HG03520 (cell line): ENCODE measurements at regions not wholly inside any gene's neighbourhood (a gene's known extent, or its start where the extent isn't known, plus 50 kb on each side); places are given as distances from the start of the nearest gene placed in this dataset.
A peak's percentile ranks its signal among the peaks of the same experiment; 100 is the strongest.

Source experiments
- ATAC-seq: cut with Tn5 transposase; IDR thresholded peaks from one replicate; pipeline ENCODE4 v1.9.1; 2021; ENCODE audit warnings: mild to moderate bottlenecking, moderate library complexity; ENCODE audit not compliant: unreplicated experiment

DNA sequence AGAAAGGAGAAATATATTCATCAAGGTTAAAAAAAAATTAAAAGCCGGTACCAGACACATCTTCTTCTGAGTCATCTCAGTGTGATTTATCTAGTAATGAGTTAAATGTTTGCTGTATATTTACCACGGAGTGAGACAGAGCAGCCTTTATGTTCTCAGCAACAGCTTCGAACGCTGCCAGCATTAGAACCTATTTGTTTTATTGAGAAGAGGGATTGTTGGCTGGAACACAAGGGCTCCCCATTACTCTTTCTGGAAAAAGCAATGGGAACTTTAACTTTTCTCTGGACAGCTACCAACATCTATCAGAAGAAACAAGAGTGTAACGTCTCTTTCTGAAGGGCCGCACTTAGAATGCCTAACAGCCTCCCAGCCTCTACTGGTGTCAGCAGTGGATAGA is 105.3 kb upstream of the TAB2 start:
- no peak for ATAC-seq

DNA sequence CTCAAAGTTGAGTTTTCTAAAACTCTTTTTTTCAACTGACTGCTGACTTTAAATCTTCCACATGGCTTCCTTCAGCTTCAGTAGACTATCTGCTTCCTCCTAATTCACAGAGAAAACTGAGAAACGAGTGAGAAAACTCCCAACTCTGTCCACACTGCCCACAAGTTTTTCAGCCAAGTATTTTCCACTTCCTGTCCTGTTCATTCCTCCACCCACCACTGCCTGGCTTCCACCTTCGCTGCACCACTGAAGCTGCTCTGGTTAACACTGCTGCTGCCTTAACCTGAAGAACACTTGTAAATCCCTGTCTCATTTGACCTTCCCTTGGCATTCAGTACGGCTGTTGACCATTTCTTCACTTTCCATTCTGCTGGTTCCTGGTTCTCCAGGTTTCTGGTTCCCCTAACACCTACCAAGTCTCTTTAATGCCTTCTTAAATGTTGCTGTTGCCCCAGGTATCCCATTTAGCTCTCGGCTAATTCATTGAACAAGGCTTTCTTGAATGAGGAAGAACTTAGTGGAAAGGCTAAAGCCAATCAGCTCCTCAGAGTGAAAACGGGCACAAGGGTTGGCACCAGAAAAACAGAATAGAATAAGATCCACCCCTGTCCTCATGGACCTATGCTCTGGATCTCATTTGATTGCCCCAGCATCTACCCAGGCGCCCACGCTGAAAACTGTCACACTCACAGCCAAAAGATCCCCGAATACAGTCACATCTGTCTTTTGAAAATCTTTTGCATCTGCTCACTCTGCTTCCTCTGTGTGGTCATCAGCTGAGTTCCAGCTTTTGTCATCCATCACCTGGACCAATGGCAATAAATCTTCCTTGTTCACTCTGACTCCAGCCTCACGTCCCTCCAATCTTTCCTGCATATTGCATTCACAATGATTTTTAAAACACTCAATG is 104.4 kb upstream of the TAB2 start:
- no peak for ATAC-seq

DNA sequence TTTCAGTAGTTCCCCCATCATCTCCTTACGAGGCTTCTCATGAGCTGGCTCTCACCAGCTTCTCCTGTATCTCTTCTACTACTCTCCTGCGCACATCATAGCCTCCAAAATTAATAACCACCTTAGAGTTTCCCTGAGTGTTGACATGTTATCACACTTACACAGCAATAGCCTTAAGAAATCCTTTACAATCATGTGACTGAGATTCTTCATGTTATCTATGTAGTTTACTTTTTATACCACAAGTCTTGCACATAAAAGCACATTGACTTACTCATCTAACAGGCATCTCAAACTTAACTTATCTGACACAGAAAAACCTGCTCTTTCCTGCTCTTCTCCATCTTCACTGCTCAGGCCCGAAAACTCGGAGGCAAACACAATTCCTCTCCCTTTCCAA is 103.7 kb upstream of the TAB2 start:
- no peak for ATAC-seq

DNA sequence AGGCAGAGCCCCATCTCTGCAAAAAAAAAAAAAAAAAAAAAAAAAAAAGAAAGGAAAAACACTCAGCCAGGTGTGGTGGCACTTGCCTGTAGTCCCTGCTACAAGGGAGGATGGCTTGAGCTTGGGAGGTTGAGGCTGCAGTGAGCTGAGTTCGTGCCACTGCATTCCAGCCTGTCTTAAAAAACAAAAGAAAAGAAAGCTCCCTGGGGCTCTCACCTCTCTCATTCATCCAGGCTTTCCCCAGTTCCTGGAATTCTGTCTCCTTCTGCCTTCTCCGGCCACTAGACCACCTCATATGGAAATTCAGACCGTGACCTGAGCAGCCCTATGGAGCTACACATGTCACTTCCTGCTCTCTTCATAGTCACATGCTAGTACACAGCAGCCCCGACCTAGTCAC is 101.1 kb upstream of the TAB2 start:
- no peak for ATAC-seq

DNA sequence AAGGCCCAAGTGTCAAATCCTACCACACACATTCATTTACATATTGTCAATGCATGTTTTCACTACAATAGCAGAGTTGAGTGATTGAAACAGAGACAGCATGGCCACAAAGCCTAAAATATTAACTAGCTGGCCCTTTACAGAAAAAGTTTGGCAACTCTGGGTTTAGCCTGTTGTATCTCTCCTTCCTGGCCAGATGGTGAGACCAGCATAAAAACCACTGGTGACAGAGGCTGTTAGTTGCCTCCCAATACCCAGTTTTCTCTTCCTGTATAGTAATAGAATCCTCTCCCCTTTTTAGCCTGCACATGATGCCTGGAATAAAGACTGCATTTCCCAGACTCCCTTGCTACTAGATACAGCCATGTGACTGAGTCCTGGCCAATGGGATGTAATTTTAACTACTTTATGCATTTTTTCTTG is 100.0 kb upstream of the TAB2 start:
- ATAC-seq, result peak; percentile 55

DNA sequence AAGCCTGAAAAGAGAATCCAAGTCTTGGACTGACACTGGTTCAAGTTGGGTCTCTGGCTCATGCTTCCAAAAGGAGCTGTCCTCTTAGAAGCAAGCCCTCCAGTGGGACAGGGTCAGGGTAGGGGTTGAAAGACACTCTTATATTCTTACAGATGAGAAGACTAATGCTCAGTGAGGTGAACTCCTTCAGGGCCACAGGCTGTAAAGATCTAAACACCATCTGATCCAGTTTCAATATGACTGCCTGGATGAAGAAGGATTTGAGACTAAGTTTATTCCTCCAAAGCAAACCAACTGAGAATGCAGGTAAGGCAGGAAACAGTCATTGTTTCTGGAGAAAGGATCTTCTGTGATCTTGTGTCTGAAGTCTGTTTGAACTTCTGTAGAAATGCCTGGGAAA is 99.0 kb upstream of the TAB2 start:
- no peak for ATAC-seq

DNA sequence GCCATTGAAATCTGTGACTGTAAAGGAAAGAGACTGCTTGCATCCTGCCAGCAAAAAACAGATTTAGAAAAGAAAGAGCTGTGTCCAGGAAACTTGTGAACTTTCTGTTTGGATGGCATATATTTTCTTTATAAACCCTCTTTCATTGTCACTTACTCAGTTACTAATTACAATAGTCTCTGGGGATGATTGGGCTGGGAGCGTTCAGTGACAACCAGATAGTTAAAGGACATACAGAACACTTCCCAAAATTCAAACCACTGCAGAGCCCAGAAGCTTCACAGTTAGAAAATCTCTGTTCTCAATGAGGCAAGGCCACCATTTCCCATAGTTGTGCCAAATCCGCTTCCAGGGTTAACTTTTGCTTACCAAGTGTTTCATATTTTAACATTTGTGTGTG is 98.6 kb upstream of the TAB2 start:
- no peak for ATAC-seq

DNA sequence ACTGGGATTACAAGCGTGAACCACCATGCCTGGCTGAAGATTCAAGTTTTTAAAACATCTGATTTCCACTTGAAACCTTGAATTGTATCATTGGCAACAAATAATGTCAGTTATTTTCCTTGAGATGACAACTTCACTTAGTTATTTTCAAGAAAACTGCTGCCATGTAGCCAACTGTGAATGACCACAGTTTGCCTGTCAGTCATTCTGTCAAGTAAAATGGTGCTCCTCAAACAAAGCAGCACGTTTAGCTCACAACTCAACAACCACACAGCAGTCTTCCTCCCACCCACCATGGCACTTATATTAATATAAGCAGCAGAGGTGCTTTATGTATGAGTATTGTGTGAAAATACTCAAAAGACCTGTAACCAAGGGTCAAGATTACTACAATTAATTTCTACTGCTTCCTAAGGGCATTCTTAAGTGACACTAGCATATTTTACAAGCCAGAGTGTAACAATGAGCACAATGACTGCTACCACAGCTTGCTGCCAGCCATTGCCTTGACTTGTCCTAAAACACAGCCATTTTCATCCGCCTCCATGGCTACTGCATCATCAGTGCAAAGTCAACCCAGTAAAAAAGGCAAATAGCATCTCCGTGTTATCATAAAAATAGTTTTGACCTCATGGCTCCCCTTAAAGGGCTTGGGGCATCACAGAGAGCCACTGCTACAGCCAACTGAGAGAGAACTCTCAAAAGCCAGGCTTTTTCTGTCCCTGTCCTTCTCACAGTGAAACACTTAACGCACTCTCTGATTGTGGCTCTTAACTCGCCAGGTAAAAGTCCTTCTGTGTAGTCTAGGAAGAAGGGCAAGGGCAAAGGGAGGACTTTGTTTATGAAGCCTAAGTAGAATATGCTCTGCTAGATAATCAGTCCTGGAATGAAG is 96.4 kb upstream of the TAB2 start:
- ATAC-seq, result no peak

DNA sequence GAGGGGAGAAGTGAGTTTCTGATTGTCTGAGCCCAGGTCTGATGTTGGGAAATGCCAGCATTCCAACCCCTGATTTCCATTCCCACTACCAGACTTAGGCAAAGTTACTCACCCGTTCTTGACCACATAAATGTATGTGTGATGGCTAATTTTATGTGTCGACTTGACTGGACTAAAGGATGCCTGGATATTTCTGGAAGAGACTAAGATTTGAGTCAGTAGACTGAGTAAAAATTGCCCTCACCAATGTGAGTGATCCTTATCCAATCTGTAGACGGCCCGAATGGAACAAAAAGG is 95.8 kb upstream of the TAB2 start:
- ATAC-seq, result no peak

DNA sequence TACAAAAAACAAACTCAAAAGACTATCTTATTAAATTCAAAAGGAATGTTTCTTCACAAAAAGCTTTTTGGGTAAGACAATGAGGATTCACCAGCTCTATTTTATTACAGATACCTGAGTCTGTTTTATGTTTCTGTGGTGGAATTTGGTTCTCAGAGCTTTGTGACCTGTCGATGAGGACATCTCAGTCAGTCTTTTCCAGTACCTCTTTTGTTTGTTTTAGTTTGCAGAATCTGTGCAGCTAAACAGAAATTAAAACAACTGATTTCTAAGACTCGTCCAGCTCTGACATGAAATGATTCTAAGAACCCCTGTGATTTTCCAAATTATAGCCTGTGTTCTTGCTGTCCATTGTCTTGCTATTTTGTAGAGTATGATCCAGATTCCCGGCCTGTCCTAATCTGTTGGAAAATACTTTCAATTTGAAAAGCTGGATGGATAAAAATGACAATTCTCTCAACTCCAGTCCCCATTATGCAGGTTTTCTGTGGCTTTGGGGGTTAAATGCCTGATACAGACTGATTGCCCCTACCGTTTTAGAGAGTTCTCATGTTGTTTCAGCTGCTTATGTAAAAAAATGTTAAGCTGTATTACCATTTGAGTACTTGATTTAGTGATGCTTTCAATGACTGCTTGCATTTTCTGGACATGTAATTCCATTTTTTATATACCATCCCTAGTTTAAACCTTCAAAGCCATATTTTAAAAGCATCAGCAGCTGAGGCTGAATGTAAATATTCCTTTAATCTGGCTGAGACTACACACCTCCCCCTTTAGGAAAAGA is 94.2 kb upstream of the TAB2 start:
- ATAC-seq, result no peak

DNA sequence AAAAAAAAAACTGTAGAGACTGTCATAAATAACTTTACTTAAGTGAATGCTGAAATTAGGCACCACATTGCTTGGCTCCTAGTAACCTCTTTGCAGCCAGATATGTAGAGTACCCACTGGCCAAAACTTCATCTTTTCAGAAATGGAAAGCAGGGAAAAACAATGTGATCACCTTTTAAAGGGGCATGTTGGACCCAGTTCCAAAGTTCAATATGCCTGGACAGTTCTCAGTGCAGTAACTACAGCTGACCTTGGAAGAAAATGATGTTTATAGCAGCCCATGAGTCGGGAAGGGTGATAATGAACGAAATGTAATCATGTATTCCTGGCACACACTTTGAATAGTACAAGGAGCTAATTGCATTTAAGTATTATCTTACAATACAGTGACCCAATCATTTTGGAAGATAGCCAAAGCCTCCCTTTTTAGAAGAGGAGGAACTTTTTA is 93.6 kb upstream of the TAB2 start:
- no peak for ATAC-seq

DNA sequence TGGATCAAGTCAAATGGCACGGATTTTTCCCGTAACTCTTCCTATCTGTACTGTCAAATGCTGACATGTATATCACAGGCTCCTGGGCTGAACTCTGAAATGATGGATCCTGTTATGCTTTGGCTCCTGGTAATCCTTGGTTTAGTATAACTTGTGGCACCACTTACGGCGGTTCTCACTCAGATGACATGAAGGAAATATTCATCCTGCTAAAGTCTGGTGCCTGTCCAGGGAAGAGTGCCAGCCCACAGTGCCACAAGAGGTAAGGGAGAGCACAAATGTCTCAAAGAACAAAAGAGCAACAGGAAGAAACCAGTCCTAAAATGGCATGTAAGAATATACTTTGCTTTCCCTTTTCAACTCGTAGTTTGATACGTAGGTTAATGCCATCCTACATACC is 93.1 kb upstream of the TAB2 start:
- ATAC-seq, result no peak

DNA sequence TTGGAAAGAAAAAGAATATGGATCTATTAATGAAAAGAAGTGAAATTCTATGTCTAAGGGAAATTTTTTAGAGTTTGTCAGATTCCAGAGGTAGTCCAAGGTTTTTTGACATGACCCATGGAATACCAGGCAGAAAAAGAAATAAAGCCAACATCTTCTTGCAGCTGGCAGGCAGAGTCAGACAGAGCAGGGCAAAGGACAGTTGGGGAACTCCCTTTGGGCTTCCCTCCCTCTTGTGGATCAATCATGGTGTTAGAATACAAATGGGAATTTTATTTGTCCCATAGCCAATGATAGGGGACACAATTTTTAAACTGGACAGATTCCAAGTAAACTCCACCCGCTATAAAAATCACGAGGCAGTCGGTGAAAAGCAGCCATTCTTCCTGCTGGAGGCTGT is 92.1 kb upstream of the TAB2 start:
- no peak for ATAC-seq

DNA sequence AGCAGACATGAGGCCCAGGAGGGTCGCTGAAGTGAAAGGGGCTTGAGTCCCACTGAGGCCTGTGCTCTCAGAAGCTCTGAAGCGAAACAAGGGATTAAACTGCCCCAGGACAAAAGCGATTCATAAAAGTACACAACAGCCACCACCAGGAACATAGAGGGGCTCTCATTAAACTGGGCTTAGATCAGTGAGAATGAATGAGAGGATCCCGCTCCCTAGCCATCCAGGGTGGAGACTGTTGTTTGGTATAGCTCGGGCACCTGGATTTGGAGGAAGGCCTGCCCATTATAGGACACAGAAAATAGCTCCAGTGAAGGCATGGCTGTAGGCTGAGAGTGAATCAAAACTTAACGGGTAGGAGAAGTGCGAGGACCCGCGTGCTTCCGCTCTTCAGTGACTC is 91.6 kb upstream of the TAB2 start:
- no peak for ATAC-seq

DNA sequence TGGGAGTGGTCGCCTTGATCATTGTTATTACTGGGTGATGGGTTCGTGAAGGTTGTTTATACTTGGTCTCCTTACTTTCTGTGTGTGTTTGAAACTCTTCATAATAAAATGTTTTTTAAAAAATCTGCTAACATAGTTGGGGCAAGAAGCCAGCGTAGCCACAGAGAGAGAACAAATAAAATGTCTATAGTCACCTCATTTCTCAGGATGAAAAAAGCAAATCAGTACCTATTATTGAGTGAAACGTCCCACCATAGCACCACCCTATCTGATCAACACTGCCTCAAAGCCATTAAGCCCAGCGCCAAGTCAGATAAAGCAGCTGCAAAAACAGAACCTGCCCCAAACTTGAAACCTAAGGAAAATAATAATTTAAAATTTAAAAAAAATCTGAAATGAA is 89.7 kb upstream of the TAB2 start:
- ATAC-seq, result no peak

DNA sequence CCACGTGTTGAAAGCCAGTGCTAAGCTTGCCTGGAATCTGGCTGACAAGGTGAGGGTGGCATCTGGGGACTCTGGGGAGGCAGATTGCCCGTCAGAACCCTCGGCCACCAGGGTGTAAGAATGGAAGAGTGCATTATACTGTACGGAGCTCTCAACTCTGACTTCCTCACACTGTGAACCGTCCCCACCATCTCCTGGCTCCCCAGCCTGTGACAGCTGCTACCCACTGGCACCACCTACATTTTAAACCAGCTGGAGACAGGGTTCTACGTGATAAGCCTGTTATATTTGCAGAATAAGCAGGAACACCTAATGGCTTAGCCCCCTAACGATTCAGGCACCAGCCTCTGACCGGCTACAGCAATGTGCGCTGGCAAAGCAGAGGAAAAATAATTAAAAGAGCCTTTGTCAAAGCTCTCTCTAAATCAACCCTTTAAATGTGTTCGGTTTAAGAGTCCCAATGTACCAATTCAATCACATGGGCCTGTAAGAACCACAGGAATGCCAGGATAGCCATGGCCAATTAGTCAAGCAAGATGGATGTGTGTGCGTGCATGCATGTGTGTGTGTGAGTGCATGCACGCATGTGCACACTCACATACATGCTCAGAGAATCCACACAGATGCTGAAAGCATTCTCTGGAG is 89.1 kb upstream of the TAB2 start:
- ATAC-seq, result no peak

DNA sequence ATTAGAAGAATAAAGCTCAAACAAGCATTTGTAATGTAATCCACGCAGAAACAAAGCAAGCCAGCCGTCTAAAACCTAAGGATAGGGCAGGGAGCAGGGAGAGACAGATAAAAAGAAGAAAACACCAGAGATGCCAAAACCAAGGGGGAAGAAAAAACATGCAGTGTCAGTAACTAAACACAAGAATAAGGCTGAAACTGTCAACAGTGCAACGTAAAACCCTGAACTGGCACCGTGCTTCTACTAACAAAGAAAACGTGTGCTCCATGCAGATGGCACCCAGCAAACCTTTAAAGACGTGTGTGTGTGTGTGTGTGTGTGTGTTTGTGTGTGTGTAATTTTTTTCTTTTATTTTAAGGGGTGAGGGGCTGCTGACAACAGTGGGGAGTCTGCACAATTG is 88.4 kb upstream of the TAB2 start:
- no peak for ATAC-seq

DNA sequence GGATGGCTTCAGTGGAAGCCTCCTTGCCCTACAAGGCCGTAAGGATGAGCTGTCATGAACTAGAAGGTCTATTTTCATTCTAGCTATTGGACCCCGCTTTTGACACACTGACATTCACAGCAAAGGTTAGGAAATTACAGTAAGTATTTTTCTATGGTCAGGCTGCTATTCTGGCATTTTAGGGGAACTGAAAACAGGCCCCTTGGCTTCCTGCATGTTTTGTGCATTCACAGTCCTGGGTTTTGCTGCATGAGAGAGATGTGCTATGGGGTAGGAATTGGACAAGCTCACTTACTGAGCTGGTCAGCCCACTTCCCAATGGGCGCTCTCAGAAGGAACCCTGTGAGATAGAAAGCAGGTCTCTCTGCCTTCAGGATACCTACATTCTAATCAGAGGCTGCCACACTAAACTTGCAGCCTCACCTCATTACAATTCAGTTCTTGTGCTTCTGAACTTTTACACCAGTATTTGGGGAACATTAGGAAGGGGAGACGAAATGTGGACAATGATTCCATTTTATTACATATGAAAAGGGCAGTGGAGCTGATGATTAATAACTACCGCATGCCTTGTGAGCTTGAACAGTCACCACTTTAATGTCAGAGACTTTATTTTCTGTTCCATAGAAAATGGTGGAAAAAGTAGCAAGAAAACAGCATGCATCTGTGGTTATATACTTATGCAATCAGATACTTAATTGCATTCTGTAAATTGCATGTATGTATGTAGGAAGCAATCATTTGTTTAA is 86.6 kb upstream of the TAB2 start:
- ATAC-seq, result no peak

DNA sequence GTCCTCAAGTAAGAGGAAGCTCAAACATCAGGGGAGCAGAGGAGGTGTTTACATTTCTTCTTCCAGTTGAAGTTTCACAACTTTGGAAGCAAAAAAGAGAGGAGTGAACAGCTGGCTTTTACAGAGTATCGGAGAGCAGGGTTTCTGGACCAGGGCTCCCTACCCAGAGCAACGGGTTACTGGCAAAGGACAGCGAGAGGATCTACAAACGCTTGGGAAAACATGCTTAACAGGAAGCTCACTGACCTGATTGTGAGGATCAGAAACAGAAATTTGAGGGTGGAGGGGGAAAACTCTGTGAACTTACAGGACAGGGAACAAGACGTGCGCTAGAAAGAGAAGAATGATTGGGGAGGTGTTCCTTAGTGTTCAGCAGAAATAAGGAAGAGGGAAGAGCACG is 85.7 kb upstream of the TAB2 start:
- ATAC-seq, result no peak

DNA sequence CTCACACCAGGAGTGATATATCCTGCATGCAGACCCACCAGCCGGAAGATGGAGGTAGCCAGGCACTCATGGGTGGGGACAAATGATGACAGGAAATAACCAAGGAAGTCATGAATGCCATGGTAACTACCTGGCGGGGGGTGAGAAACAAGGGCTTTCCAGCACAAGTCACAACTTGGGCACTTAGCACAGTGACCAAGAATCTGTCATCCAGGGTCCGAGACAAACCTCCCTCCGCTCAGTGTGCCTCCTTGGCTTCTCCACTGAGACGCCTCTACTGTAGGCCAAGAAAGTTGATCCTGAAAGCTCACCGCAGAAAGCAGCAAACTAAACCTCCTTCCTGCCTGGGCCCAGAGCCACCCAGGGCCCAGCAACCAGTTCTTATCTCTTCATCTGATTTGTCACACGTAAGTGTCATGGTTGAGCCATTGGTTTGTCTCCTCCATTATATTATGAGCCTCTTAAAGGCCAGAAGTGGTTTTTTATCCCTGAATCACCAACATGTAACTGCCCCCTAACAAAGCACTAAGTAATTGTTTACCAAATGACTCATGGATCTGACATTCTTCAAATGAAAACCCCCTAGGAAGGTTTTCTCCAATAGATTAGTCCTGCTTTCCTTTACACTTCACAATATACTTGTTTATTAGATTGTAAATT is 84.3 kb upstream of the TAB2 start:
- ATAC-seq, result no peak
